ES-I3 (cell line): ENCODE measurements at regions not wholly inside any gene's neighbourhood (a gene's known extent, or its start where the extent isn't known, plus 50 kb on each side); places are given as distances from the start of the nearest gene placed in this dataset.
A peak's percentile ranks its signal among the peaks of the same experiment; 100 is the strongest.
"Not testable (repeated sequence)": the region's sequence is repeated elsewhere in the genome, so short reads cannot be mapped to it uniquely, and the experiment has no call there.

Experiments used
- H3K36me3 ChIP-seq: 2 replicates; pipeline ENCODE4 v1.6.1; 2013; ENCODE audit warnings: mild to moderate bottlenecking, low read length, control low read depth, moderate library complexity; ENCODE audit not compliant: insufficient read depth
- H3K4me1 ChIP-seq: 2 replicates; pipeline ENCODE4 v1.6.1; 2013; ENCODE audit warnings: mild to moderate bottlenecking, control low read depth, low read length; ENCODE audit not compliant: insufficient read depth
- H3K9ac ChIP-seq: 2 replicates; pipeline ENCODE4 v1.6.1; 2013; ENCODE audit warnings: low read depth, mild to moderate bottlenecking, low read length, moderate library complexity
- H3K9me3 ChIP-seq: 2 replicates; pipeline ENCODE4 v1.6.1; 2013; ENCODE audit warnings: mild to moderate bottlenecking, low read length, moderate library complexity; ENCODE audit not compliant: control insufficient read depth, insufficient read depth

DNA sequence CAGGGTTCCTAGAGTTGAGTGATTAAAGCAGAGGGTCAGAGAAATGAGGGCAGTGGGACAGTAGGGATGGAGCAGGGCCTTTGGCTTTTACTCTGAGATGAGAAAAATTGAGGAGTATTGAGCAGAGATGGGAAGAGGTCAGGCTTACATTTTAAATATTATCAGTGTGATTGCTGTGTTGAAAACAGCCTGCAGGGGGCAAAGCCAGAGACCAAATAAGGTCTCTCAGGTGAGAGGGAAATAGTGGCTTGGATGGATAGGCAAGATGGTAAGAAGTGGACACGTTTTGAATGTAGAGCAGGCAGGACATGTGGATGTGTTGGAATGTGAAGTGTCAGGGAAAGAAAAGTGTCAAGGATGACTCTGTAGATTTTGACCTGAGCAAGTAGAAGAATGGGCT, 105.0 kb upstream of the MAP3K7 start:
- Histone ChIP-seq H3K9ac (no peak overlapping the region), H3K36me3 (no peaks in the 10 kb centered on the region; the same call in 1 of the 2 replicates), H3K9me3 (no peaks in the 10 kb centered on the region), H3K4me1 (peaks cover 7% of the 10 kb centered on the region; the same call in 1 of the 2 replicates)

DNA sequence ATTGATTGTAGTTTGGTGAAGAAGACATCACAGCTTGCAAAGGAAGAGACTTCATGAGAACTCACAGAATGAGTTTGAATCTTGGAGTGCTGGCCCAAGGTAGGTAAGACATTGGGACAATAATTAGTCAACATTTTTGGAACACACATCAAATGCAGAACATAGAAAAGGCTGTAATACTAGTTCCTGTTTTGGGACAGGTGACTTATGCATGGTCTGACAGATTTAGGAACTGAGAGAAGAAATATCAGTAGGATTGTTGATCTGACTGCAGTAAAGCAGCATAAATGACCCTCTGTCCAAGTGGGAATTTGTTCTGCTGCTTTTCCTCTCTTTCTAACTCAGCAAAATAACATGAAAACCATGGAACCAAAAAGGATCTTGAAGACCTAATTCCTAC, 102.3 kb upstream of the MAP3K7 start:
- no peak overlapping the region for H3K9ac ChIP-seq
- H3K4me1 ChIP-seq, result no peaks in the 10 kb centered on the region; the same call in 1 of the 2 replicates
- no peaks in the 10 kb centered on the region; the same call in 1 of the 2 replicates for H3K36me3 ChIP-seq
- no peaks in the 10 kb centered on the region for H3K9me3 ChIP-seq

DNA sequence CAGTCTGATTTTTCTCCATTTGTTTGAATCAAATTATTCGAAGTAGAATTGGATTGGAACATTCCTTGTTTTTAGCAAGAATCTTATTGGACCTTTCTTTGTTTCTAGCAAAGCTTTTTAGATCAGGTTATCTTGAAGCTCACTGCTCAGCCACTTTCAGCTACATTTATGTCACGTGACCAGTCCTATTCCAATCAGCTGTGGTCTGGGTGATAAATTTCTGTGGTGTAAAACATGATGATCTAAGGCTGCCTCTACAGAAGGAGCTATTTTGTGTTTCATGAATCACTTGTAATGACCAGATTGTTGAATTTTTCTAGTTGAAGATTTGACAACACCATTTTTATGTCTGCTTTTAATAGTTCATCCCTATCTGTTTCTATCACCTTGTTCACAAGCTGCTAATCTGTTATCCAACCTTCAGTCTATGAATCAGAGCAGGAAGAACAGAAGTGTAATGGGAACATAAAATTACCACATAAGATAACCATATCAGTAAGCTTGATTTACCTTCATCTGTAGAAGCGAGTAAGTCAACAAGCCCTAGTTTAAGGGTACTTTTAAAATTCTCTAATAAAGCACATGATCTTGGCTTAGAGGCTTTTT, 101.0 kb upstream of the MAP3K7 start:
- Histone ChIP-seq H3K36me3 (no peaks in the 10 kb centered on the region; the same call in 1 of the 2 replicates), H3K9me3 (no peaks in the 10 kb centered on the region), H3K4me1 (no peaks in the 10 kb centered on the region; the same call in 1 of the 2 replicates), H3K9ac (no peak overlapping the region)

DNA sequence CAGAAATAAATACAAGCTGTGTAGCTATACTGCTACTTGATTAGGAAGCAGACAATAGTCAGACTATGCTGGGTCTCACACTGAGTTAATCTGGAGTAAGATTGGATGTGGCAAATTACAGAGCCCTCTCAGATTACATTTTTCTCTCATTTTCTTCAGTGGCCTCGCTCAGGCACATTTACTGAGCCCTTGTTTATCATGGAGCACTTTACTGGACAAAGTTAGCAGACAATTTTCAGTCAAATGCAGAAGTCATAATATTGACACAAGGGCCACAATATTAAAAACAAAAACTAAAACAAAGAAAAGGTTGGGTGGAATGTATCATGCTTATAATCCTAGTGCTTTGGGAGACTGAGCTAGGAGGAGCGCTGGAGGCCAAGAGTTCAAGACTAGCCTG, 95.0 kb upstream of the MAP3K7 start:
- Histone ChIP-seq H3K36me3 (peaks cover 17% of the 10 kb centered on the region; the same call in 1 of the 2 replicates), H3K4me1 (peaks cover 11% of the 10 kb centered on the region), H3K9ac (no peak overlapping the region), H3K9me3 (no peaks in the 10 kb centered on the region)

DNA sequence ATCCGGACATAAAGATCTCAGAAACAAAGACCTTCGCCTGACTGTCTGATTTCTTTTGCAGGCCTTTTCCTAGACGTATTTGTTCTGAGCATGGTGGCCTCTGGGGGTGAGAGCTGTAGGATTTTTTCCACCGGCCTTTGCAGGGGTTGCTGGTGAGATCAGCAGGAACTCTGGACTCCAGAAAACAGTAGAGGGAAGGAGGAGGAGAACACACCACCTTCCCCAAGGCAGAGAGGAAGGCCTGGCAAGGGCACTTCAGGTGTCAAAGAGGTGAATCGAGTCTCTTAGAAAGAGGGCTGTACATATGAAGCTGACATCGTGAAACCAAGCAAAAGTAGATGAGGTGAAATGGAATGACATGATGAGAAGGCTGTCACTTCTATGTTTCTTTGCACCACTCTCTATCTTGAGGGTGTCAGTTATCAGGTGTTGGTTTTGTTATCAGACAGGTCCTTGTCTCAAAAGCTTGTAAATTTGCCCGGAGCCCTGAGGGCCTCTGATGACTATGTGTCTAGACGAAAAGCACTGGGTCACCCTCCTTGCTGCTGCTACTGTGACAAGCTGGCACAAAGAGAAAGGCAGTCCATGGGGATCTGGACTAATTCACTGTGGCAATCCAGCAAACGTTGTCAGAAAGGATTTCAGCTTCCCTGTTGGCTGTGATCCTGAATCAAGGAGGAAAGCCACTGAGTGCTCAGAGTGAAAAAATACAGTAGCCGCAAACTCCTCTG, 91.3 kb upstream of the MAP3K7 start:
- Histone ChIP-seq H3K36me3 (peaks cover 17% of the 10 kb centered on the region; the same call in 1 of the 2 replicates), H3K9me3 (no peaks in the 10 kb centered on the region), H3K4me1 (peaks cover 20% of the 10 kb centered on the region), H3K9ac (no peak overlapping the region)

DNA sequence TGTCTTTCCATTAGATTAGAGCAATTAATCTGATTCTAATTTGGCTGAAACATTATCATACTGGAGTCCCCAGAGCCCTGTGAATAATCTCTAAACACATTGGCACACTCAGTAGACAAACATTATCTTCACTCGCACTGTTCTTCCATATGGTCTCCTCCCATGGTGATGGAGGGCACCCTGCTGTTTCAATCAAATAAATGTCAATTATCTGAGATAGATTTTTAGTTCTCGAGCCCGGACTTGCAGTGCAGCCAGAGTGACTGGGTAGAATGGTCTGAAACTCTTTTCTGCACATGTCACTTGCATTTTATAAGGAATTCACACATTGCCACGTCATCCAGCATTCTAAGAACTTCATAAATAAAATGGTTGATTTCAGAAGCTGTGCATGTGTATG, 90.6 kb upstream of the MAP3K7 start:
- H3K9me3 ChIP-seq, result no peaks in the 10 kb centered on the region
- no peak overlapping the region; the same call in 1 of the 2 replicates for H3K9ac ChIP-seq
- H3K36me3 ChIP-seq, result peaks cover 18% of the 10 kb centered on the region; the same call in 1 of the 2 replicates
- peaks cover 20% of the 10 kb centered on the region for H3K4me1 ChIP-seq

DNA sequence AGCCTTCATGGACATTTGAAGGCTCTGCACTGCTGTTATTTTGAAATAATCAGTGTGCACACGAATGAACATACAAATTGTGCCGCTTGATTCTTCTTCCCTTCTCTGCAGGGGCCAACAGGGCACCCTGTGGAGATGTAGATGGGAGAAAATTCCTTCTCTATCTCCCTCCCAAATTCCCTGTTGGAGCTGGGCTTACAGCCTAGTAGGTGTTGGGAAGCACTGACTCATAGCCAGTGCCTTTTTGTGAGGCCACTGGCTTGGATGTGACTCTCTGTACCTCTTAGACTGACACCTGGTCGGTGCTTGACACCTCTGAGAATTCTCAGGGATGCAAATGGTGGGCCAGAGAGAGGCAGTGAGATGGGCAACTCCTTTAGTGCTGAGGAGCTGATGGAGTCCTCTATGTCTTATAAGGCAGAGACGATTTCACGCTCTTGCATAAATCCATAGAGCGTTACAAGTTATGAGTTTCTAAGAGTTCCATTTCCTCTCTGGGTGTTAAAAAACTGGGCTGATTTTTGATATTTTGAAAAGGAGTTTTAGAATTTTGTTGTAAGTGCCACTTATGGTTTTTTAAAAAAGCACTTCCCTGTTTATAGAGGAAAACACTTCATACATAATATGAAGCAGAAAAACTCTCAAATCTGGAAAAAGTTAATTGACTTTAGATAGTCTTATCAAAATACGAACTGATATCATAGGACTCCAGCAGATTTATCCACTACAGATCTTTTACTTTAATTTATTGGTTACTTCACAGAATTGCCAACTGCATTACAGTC, 89.8 kb upstream of the MAP3K7 start:
- Histone ChIP-seq H3K36me3 (peaks cover 19% of the 10 kb centered on the region; the same call in 1 of the 2 replicates), H3K4me1 (peaks cover 20% of the 10 kb centered on the region), H3K9ac (peak overlapping the region; percentile 37; the same call in 1 of the 2 replicates), H3K9me3 (no peaks in the 10 kb centered on the region)

DNA sequence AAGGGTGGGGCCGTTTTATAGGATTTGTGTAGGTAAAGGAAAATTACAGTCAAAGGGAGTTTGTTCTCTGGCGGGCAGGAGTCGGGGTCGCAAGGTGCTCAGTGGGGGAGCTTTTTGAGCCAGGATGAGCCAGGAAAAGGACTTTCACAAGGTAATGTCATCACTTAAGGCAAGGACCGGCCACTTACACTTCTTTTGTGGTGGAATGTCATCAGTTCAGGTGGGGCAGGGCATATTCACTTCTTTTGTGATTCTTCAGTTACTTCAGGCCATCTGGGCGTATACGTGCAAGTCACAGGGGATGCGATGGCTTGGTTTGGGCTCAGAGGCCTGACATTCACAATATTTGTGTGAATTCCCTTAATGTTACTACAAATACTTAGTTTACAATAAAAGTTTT, 88.2 kb upstream of the MAP3K7 start:
- peaks cover 20% of the 10 kb centered on the region for H3K4me1 ChIP-seq
- H3K9ac ChIP-seq, result peak overlapping the region; percentile 37
- peaks cover 19% of the 10 kb centered on the region; the same call in 1 of the 2 replicates for H3K36me3 ChIP-seq
- H3K9me3 ChIP-seq, result not testable (repeated sequence)

DNA sequence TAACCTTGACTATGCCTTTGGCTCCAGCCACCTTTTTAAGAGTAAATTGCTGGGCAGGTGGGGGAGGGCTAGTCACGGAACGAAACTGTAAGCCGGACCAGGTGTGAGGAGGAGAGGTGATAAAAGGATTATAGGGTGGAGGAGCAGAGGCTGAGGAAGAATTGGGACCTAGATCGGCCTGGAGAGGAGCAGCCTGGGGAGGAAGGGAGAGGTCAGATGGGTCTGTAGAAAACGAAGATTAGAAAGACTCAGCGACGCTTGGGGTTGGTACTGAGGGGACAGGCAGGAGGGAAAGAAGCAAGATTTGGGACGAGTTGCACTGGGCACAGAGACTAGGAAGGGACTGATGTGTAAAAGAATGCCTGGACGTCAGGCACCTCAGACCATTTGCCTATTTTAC, 87.2 kb upstream of the MAP3K7 start:
- Histone ChIP-seq H3K9ac (peak overlapping the region; percentile 52), H3K36me3 (peaks cover 14% of the 10 kb centered on the region; the same call in 1 of the 2 replicates), H3K4me1 (peaks cover 30% of the 10 kb centered on the region)
- H3K9me3 ChIP-seq, result not testable (repeated sequence)

DNA sequence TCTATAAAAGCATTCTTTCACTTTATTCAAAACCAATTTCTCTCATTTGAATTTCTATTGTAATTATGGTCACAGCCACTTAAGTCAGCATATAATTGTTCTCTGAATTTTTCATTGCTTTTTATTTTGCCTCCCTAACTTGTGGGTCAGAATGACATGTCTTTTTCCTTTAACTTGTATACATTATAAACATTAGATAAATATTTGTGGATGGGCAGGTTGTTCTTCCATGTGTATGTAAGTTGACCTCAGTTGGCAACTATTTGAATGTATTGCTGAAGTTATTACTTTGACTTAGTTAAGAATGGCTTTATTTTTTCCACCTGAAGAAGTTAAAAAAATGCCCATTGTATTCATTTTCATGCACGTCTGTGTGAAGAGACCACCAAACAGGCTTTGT, 83.0 kb upstream of the MAP3K7 start:
- peaks cover 2% of the 10 kb centered on the region; the same call in 1 of the 2 replicates for H3K36me3 ChIP-seq
- H3K9me3 ChIP-seq, result no peaks in the 10 kb centered on the region
- H3K4me1 ChIP-seq, result peaks cover 31% of the 10 kb centered on the region; the same call in 1 of the 2 replicates
- peak overlapping the region; percentile 22 for H3K9ac ChIP-seq

DNA sequence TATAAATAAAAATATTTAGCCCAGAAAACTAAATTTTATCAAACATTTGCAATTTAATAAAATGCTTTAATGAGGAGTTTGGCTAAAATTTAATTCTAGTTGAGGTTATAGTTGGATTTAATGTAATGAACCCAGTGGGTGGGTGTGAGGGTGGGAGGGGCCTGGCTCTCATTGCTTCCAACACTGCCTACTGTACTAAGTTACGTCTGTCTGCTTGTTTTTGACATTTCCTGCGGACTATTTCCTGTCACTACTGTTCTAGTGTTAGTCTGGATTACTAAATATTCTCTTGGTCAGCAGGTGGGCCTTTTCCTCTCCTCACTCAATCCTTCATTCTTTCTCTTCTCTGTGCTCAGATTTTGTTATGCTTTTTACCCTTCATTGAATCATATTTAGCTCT, 82.5 kb upstream of the MAP3K7 start:
- H3K36me3 ChIP-seq, result peaks cover 2% of the 10 kb centered on the region; the same call in 1 of the 2 replicates
- peaks cover 31% of the 10 kb centered on the region; the same call in 1 of the 2 replicates for H3K4me1 ChIP-seq
- H3K9ac ChIP-seq, result no peak overlapping the region; the same call in 1 of the 2 replicates
- H3K9me3 ChIP-seq, result no peaks in the 10 kb centered on the region

DNA sequence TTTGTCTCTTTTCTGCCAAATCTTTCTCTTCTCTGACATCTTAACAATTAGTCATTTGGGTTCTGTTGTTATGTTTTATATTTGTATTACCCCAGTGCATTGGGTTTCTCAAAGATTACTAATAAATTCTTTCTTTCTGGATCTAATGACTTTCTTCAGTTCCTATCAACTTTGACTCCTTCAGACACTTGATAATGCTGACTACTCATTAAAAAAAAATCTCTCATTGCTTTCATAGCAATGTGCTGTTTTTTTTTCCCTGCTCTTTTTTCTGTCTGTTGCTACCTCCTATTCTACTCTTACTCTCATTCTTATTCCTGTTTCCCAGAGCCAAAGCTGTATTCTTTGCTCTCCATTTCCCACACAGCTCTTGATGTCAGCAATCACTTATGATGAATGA, 81.3 kb upstream of the MAP3K7 start:
- Histone ChIP-seq H3K4me1 (peaks cover 31% of the 10 kb centered on the region; the same call in 1 of the 2 replicates), H3K9me3 (peaks cover 6% of the 10 kb centered on the region; the same call in 1 of the 2 replicates), H3K36me3 (peaks cover 4% of the 10 kb centered on the region; the same call in 1 of the 2 replicates), H3K9ac (no peak overlapping the region)

DNA sequence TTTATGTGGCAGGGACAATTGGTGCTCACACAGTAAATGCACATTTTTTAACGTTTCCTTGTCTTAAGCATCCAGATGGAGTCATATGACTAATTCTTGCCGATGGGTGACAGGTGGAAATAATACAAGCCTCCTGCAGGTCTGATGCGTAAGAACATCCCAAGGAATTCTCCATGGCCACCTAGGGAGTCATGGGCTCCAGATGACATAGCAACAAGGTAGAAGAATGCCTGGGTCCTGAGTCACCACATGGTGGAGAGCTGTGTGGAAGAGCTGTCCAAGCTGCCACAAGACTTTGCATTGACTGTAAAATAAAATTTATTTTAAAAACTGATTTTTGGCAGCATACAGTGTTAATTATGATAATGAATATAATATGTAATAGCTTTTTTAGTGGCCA, 77.0 kb upstream of the MAP3K7 start:
- Histone ChIP-seq H3K9ac (no peak overlapping the region), H3K9me3 (peaks cover 12% of the 10 kb centered on the region)

DNA sequence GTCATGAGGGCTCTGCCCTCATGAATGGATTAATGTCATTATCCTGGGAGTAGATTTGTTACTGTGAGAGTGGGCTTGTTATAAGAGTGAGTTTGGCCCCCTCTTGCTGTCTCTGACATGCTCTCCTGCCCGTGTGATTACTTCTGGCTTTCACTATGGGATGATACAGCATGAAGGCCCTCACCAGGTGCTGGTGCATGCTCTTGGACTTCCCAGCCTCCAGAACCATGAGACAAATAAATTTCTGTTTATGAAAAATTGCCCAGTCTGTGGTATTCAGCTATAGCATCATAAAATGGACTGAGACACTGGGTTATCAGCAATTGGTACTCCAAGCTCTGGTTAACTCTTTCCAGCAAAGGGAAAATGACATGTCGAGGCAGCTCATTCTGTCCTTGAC, 76.2 kb upstream of the MAP3K7 start:
- peaks cover 11% of the 10 kb centered on the region; the same call in 1 of the 2 replicates for H3K4me1 ChIP-seq
- H3K36me3 ChIP-seq, result 0 out of 2 replicates have a peak, but pooled peaks cover 5% of the 10 kb centered on the region
- no peak overlapping the region for H3K9ac ChIP-seq
- H3K9me3 ChIP-seq, result peaks cover 12% of the 10 kb centered on the region

More for the DNA sequence above, 77.0 kb upstream of the MAP3K7 start:
- 0 out of 2 replicates have a peak, but pooled peaks cover 5% of the 10 kb centered on the region for H3K36me3 ChIP-seq
- H3K4me1 ChIP-seq, result peaks cover 19% of the 10 kb centered on the region; the same call in 1 of the 2 replicates
